HS-5 (cell line): ENCODE measurements at regions not wholly inside any gene's neighbourhood (a gene's known extent, or its start where the extent isn't known, plus 50 kb on each side); places are given as distances from the start of the nearest gene placed in this dataset.

Source experiments
- DNase-seq: peaks from one replicate; pipeline ENCODE4 v3.0.0-alpha.2; 2012; ENCODE audit warnings: low read depth

DNA sequence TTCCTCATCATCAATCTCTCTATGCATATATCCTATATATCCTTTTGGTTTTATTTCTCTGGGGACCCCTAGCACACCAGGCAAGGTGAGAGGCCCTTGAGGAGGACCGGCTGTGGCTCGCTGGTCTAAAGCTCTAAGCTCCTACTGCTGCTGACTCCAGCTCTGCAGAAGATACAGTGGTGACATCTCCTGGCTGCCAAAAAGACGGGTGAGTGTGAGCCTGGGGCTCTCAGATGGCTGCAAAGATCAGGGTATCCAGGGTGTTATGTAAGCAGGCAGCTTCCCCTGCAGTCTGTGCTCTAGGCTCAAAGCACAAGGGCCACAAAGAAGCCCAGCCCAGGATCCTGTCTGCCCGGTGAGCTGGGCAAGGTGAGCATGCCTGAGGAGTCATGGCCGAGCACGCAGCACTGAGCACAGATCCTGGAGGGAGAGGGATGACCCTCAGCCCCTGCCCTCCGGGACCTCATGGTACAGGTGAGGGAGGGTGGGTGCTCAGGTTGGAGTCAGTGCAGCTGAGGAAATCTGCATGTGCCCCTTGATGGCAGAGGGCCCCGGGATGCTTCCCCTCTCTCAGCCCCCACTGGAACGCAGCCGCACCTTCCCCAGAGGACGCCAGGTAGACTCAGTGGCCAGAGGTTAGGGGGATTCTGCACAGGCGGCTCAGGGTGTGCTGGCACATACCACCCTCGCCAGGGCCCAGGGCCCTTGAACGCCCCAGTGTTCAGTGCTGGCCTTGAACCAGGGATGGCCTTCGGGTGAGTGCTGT, 95.4 kb upstream of the INSIG1 start:
- DNase-seq = no peak

DNA sequence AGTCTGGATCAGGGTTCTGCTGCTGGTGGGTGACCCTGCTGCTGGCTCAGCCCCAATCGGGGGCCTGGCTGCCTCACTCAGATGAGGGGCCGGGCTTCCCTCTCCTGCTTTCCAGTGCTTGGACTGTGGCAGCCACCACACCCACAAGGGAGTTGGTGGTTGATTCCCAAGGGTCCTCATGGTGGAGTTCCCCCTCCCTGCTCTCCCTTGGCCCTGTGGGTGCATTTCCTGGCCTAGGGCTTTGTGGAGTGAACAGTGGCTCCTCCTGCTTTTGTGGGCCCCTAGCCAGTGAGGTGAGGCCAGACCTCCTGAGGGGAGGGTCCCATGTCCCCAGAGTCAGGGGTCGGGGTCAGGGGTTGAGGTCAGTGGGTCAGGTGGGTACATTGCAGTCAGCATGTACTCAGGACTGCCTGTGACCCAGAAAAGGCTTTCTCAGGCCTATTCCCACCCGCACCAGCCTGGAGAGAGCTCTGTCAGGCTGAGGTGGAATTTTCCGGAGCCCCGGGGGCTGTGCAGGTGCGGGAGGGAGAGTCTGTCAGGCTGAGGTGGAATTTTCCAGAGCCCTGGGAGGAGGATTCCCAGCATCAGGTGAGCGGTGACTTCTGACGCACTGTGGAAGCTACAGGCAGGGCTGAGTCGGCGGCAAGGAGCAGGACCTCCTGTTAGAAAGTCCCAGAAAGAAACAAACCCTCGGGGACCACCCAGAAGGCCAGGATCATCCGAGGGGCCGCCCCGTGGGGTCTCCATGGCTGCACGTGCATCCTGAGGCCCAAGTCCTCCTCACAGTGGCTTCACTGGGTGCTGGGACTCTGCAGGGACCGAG, 94.4 kb upstream of the INSIG1 start:
- DNase-seq = no peak

DNA sequence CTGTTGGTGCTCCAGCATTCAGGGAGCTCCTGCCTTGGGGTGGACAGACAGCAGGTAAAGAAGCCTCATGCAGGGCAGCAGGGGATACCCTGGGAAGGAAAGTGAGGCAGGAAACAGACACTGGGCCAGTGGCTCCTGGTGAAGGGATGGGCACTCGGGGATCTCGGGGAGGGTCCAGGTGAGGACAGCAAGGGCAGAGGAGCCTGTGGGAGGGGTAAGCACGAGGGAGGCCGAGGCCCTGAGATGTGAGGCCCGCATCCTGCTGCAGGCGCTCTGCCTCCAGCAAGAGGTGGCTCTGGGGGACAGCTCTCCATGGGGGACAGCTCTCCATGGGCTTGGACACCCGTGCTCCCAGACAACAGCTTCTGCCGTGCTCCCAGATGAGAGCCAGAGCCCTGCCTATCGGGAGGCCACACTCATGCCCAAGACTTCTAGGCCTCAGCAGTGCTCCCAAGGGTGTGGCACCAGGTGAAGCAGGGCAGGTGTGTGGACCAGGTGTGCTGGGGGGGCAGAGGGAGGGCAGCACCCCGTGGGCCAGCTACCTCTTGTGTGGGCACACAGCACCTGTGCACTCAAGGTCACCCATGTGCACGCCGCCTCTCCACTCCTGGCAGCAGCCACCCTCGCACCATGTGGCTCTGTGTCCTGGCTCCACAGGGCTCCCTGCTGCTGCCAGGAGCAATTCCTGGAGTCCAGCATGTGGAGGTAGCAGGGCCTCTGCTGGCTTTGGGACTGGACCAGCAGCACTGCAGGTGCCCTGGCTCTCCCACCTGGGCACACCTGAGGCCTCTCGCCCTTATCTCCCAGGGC, 93.6 kb upstream of the INSIG1 start:
- no peak for DNase-seq

DNA sequence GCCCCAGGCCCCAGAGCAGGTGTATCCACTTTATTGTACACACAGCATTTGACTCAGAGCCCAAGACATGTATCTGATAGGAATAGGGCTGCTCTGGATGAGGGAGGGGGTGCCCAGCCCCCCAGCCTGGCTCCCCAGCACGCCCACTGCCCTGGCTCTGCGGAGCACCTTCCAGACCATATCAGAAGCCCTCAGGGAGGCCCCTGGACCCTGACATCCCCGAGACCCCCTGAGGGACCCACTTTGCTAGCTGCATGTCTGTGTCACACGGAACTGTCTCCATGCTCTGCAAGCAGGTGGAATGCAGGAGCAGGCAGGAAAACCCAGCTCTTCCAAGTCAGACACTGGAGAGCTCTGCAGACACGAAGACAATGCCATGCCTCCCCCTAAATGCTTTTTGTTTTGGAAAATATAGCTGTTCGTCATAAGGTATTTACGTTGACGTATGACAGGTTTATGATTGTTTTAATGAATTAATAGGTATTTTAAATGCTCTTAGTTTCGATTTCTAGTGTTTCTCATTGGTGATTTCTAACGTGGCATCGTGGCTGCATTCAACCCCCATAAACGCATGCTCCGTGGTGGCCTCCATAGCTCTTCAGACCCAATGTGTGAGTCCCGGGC, 92.8 kb upstream of the INSIG1 start:
- no peak for DNase-seq

DNA sequence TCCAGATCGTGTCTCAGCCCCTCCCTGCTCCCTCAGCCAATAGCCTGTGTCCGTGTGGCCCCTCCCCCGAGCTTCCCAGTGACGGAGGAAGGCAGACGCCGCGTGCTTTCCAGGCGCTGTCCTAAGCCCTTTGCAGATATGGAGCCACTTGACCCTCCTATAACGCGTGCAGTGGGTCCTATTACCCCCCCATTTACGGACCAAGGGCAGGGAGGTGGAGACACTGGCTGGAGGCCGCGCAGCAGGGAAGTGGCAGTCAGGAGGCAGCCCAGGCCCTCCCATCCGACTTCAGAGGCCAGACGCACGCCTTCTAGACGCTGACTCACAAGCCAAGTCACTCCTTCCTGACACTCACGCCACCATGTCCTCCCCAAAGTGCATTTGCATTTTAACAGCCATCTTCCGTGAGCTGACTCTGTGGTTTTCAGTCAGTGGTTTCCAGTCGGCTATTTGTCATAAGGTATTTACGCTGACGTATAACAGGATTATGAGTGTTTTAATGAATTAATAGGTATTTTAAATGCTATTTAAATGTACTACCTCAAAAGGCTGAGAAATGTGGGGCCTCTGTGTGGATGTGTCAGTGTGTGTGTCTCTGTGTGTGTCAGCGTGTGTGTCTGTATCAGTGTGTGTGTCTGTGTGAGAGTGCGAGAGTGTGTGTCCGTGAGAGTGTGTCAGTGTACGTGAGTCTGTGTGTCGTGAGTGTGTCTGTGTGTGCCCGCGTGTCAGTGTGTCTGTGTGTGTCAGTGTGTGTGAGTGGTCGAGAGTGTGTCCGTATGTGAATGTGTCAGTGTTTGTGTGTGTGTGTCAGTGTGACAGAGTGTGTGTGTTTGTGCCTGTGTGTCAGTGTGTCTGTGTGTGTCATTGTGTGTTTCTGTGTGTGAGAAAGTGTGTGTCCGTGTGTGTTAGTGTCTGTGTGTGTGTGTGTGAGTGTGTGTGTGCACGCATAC, 92.0 kb upstream of the INSIG1 start:
- peak; percentile 90 for DNase-seq

DNA sequence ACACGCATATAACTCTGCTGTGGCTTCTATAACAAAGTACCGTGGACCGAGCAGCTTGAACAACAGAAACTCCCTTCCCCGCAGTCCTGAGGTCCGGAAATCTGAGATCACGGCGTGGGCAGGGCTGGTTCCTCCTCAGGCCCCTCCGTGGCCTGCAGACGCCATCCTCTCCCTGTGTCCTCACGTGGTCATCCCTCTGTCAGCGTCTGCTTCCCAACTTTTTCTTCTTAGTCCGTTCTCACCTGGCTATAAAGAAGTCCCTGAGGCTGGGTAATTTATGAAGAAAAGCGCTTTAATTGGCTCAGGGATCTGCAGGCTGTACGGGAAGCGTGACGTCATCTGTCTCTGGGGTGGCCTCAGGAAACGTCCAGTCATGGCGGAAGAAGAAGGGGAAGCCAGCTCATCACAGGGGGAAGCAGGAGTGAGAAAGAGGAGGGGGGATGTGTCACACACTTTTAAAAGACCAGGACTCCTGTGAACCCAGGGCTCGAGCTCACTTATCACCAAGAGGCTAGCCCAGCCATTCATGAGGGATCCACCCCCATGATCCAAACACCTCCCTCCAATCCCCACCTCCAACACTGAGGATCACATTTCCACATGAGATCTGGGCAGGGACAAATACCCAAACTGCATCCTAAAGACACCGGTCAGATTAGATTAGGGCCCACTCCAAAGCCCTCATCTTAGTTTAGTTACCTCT, 91.2 kb upstream of the INSIG1 start:
- peak; percentile 86 for DNase-seq

DNA sequence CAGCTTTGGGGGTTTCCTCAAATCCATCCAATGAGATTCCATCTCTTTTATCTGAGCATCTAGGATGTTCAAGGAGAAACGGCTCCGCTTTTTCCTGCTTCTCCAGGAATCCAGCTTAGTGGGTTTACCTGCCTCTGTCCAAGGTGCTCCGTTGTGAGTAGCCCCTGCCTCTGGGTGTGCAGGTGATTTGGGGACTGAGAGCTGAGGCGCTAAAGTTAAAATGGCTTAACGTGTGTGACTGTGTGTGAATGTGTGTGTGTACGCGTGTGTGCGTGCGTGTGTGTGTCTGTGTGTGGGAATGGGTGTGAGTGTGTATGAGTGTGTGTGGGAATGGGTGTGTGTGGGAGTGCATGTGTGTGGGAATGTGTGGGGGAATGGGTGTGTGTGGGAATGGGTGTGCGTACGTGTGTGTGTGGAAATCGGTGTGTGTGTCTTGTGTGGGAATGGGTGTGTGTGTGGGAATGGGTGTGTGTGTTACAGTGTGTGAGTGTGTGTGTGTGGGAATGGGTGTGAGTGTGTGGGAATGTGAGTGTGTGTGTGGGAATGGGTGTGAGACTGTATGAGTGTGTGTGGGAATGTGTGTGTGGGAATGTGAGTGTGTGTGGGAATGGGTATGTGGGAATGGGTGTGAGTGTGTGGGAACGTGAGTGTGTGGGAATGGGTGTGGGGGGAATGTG, 90.2 kb upstream of the INSIG1 start:
- no peak for DNase-seq

DNA sequence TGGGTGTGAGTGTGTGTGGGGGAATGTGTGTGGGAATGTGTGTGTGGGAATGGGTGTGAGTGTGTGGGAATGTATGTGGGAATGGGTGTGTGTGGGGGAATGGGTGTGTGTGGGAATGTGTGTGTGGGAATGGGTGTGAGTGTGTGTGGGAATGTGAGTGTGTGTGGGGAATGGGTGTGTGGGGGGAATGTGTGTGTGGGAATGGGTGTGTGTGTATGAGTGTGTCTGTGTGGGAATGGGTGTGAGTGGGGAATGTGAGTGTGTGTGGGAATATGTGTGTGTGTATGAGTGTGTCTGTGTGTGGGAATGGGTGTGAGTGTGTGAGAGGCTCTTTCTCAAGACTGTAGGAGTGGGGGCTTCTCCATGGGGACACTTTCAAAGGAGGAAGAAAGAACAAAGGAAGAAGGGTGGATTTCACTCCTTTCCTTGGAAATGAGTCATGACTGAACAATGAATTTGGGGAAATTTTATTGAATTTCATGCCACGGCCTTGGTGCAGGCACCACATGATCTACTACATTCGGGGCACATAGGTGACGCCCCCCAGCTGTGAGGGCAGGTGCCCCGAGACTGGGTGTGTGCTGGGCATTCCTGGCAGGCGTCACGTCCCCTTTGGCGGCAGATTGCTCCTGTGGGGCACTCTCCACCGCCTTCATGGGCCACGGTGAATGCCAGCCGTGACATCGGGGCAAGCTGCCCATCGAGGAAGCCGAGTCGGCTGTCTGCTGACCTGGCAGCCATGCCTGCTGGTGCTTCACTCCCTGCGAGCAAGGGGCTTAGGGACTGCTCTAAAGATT, 88.8 kb upstream of the INSIG1 start:
- DNase-seq = peak; percentile 30

DNA sequence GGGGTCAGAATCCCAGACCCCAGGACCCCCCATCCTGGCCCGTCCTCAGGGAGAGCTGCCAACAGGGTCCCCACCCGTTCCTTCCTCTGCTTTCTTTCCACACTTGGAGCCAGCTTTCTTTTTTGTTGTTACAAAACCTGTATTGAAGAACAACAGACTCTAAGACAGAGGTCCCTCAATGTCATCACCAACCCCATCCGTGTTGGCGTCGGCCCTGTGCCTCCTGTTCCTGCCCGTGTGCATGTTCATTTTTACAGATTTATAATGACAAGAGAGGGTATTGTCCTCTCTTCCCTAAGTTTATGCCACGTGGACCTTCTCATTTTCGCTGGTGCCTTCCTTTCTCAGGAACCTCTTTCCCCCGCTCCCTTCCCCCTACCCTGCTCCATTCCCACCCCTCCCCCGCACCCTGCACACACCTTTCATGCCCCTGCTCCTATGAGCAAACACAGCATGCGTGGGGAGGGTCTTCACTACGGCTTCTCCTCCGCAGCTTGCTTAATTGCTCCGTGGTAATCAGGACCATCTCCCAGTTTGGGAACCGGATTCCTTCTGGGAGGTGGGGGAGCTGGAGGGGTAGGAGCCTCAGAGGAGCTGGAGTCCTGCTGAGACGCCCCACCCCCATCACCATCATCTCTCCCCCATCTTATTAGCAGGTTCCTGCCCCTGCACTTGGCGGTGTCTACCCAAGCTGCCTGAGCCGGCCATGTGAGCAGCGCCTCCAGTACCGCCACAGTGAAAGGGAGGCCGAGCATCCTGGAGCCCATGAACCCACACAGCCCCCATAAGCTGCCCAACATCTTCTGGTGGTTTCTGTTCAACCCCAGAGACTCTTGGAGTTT, 88.0 kb upstream of the INSIG1 start:
- DNase-seq = no peak

DNA sequence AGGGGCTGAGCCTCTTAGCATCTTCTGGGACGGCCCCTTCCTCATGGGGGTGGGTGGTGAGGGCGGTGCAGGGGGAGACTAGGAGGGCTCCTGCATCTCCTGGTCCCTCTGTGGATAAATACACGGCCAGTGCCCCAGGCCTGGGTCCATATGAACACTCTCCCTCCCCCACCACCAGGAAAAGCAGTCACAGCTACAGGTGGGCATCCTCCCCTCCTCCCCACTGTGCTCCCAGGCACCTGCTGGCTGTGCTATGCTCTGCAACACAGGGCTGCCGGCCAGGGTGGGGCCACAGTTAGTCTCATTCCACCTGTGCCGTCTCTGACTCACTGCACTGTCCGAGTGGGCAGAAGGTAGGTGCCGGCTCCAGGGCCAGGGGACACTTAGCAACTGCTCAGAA, 87.3 kb upstream of the INSIG1 start:
- DNase-seq = no peak

DNA sequence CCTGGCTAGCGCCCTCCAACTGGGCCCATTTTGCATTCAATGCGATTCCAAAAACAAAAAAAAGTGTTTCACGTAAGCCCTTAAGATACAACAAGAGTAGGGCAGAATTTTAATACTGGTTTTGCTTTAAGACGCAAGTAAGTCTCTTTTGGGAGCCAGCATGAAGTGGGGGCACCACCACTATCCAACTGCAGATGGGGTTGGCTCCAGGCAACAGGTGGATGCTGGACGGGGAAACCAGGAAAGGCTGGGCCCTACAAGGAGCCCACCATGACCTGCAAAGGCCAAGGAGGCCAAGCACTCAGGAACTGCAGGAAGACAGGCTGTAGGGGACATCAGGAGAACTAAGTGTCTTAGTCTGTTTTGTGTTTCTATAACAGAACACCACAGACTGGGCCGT, 86.5 kb upstream of the INSIG1 start:
- no peak for DNase-seq

DNA sequence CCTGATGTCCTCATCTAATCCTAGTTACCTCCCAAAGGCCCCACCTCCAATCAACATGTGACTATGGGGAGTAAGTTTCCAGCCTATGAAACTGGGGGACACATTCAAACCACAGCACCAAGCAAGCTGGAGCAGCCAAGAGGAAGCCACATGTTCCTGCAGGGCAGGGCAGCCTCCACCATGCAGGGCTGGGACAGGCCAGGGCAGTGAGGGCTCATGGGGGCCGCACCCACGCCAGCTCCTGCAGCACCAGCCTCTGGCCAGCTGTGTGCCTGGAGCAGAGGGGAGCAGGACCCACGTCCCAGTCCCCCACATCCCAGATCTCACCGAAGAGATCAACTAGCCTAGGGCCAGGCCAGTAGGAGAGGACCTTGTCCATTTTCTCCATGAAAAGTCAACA, 85.9 kb upstream of the INSIG1 start:
- no peak for DNase-seq

DNA sequence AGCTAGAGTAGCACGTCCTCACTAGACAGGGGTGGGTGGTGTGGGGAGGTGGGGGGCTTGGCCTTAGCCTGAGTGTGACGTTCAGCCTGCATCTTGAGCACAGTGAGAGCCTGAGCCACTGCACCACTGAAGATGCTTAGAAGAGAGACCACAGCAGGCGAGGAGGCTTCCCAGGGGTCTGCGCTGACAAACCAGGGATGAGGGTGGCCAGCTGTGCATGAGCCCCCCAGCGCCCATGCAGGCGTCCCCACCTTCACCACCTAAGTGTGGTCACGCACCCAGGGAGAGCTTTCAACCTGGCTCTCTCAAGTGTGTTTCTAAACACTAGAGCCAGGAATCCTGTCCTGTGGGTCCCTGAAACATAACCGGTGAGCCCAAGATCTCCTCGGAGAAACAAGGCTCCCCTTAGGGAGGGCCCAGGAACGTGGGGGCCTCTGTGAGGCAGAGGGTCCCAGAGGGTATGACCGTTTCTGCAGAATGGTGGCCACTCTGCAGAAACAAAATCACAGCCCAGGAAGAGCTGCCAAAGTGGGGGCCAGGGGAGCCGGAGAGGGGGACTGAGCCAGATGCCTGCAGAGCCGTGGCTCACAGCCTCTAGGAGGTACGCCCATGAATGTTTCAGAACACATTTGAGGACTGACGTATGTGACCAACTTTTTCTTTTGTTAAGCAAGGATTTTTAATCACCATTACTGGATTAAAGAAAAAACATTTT, 85.2 kb upstream of the INSIG1 start:
- no peak for DNase-seq

DNA sequence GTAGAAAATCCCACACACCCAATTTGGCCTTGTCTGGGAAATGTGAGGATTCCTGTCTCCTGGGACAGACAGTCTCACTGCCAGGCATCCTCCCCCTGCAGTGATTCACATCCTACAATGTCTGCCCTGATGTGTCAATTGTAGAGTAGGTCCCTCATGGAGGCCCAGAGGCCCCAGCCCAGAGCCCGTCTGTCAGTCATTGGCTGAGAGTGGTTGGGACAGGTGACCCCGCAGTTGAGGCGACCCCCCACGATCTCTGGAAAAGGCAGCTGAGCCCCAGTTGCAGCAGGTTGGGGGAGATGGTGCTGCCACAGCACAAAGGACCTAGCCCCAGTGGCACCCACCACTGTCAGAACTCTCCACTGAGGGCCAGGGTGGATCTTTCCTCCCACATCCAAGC, 84.3 kb upstream of the INSIG1 start:
- no peak for DNase-seq

DNA sequence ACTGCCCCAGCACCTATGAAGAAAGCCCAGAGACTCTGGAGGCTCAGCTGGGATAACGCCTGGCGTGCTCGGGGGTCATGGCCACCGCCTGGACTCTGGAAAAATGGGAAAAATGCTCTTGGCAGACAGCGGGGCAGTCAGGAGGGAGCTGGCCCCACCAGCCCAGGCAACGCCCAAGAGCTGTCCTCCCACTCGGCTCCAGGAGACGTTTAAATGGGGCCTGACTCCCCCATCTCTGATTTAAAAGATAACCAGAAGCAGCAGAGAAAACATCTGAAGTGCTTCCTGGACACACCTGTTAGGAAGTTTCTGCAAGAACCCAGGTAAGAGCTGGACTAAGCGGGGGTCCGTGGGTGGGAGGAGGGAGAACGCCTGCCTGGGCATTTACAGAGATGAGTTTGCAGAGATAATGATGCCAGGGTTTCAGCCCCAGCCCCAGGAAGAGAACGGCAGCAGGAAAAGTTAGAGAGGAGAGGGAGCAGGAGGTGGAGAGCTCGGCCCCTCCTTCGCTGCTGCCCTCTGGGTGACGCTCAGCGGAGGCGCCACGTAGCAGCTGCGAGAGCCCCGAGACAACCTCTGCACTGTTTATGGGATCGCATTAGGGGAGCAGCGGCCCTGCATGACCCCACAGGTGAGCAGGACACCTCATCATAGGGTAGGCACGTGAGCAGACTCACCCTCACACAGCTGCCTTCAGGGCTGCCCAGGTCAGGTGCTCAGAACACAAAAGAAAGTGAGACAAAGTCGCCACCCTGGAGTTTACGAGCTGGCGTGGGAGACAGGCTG, 83.5 kb upstream of the INSIG1 start:
- DNase-seq = no peak

DNA sequence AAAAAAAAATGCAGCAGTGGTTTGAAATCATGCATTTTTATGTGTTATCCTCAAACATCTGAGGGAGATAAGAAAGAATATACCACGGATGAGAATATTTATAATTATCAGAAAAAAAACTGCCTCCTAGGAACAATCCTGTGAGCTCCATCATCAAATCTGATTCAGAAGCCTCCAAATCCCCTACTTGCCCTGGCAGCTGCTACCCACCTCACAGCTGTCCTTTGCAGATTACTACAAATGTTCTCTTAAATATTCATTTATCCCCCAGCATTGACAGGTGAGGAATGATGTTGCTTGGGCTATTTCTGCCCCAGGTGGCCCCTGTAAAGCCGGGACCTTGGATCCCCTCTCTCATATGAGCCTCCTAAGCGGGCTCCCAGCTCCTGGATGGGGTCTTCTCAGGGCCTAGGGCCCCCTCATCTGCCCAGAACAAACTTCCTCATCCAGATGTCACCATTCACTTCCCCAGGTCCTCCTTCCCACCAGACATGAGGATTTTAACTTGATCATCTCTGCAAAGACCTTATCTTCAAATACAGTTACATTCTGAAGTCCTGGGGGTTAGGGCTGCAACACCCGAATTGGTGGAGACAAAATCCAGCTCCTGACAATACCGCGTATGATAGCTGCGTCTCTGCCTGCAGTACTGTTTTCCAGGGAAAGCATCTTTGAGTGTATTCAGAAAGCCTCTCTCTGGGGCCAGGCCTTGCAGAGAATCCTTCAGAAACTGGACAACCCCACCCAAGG, 81.9 kb upstream of the INSIG1 start:
- no peak for DNase-seq
